ENCODE measurements at regions not wholly inside any gene's neighbourhood (a gene's known extent, or its start where the extent isn't known, plus 50 kb on each side); places are given as distances from the start of the nearest gene placed in this dataset.

DNA sequence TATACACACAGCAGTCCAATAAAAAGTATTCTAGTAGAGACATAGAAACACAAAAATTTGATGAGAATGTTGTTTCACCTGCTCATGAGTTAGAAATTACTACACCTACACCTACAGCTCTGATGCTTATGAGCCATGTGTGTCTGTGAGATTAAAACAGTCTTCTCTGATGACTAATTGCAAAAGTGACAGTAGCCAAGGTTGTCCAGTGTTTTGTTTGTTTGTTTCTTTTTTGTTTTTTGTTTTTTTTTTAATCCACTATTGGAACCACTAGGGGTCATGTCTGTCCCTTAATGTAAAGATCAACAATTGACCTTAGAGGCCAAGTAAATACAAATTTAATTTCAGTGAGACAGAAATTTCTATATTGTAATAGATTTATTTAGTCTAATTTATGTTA, 423.1 kb downstream of the TEX13C start:
- no peaks in the 10 kb centered on the region for H3K4me1 ChIP-seq (ENCODE audit: control insufficient read depth, insufficient read depth, low read length)
- no peak overlapping the region for H3K4me3 Mint-ChIP-seq
- TF ChIP-seq, protein P1, sequence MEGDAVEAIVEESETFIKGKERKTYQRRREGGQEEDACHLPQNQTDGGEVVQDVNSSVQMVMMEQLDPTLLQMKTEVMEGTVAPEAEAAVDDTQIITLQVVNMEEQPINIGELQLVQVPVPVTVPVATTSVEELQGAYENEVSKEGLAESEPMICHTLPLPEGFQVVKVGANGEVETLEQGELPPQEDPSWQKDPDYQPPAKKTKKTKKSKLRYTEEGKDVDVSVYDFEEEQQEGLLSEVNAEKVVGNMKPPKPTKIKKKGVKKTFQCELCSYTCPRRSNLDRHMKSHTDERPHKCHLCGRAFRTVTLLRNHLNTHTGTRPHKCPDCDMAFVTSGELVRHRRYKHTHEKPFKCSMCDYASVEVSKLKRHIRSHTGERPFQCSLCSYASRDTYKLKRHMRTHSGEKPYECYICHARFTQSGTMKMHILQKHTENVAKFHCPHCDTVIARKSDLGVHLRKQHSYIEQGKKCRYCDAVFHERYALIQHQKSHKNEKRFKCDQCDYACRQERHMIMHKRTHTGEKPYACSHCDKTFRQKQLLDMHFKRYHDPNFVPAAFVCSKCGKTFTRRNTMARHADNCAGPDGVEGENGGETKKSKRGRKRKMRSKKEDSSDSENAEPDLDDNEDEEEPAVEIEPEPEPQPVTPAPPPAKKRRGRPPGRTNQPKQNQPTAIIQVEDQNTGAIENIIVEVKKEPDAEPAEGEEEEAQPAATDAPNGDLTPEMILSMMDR (conservative IDR thresholded peaks at IDR 0.05) = peak; percentile 55
- H3K4me1 Mint-ChIP-seq = no peaks in the 10 kb centered on the region
- H3K9me3 Mint-ChIP-seq = no peaks in the 10 kb centered on the region
- H3K36me3 ChIP-seq (ENCODE audit: control insufficient read depth, insufficient read depth, low read length) = no peaks in the 10 kb centered on the region
- no peak overlapping the region for H3K4me3 ChIP-seq (ENCODE audit: low read length)
- H3K27ac ChIP-seq (ENCODE audit: low read depth, low read length) = no peak overlapping the region
- H3K27me3 Mint-ChIP-seq (ENCODE audit: insufficient read depth) = no peaks in the 10 kb centered on the region
- H3K9me3 ChIP-seq (ENCODE audit: control insufficient read depth, low read length) = no peaks in the 10 kb centered on the region
- H3K9ac ChIP-seq (ENCODE audit: extremely low read depth, low read length, poor library complexity, severe bottlenecking) = no peak overlapping the region
- DNase-seq = no peak
- no peaks in the 10 kb centered on the region for H3K27me3 ChIP-seq (ENCODE audit: control insufficient read depth, insufficient read depth, low read length, poor library complexity, severe bottlenecking)
- no peaks in the 10 kb centered on the region for H3K36me3 Mint-ChIP-seq (ENCODE audit: low read depth)
- H3K27ac Mint-ChIP-seq = no peak overlapping the region

GRCh38 chrX:125744914-125745313, 421.2 kb downstream of the DCAF12L2 start:
- H3K4me3 ChIP-seq (ENCODE audit: low read length) = no peak overlapping the region
- no peaks in the 10 kb centered on the region for H3K36me3 ChIP-seq (ENCODE audit: control insufficient read depth, insufficient read depth, low read length)
- H3K27ac ChIP-seq (ENCODE audit: low read depth, low read length) = no peak overlapping the region
- H3K9ac ChIP-seq (ENCODE audit: extremely low read depth, low read length, poor library complexity, severe bottlenecking) = no peak overlapping the region
- no peaks in the 10 kb centered on the region for H3K27me3 ChIP-seq (ENCODE audit: control insufficient read depth, insufficient read depth, low read length, poor library complexity, severe bottlenecking)
- TF ChIP-seq, protein P1 (conservative IDR thresholded peaks at IDR 0.05) = peak; percentile 65
- no peaks in the 10 kb centered on the region for H3K9me3 Mint-ChIP-seq
- H3K36me3 Mint-ChIP-seq (ENCODE audit: low read depth) = no peaks in the 10 kb centered on the region
- H3K27me3 Mint-ChIP-seq (ENCODE audit: insufficient read depth) = no peaks in the 10 kb centered on the region
- 95% methylated on average over 1 of the region's 3 CpGs; no CpG with 5 or more reads in 1 of the 2 experiments for WGBS, 2 experiments (ENCODE audit: insufficient coverage in 1 of 2, insufficient read length in 1 of 2)
- no peaks in the 10 kb centered on the region for H3K9me3 ChIP-seq (ENCODE audit: control insufficient read depth, low read length)
- DNase-seq = no peak
- no peaks in the 10 kb centered on the region for H3K4me1 Mint-ChIP-seq
- no peak overlapping the region for H3K27ac Mint-ChIP-seq
- H3K4me3 Mint-ChIP-seq = no peak overlapping the region
- H3K4me1 ChIP-seq (ENCODE audit: control insufficient read depth, insufficient read depth, low read length) = no peaks in the 10 kb centered on the region

DNA sequence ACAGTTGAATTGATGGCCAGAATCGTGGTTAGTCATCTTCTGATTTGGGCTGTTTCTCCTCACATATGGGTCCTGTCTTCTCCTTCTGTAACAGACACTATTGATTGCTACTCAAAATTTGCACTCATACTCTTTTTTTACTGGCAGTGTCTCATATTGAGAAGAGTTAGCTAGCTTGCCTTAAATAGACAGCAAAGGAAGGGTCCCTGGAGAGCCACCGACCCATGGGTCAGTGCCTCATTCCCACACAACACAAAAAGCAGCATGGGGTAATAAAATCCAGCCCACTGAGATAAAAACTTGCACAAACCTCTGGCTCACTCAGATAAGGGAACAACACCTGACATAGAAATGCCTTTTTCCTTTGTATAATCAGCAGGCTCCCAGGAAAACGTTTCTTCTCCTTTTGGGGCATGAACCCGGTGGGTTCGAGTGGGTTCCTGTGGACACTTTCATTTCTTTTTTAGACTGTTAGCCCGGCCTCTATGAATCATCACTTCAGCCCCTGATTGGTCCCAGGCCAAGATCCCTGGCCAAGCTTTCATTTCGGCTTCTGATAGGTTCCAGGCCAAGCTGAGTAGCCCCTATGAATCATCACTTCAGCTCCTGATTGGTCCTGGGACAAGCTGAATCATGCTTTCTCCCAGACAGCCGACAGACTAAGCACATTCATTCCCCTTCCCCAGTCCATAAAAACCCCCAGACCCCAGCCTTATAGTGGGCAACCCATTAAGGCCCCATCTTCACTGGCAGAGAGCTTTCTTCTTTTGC, 408.1 kb downstream of the DCAF12L2 start:
- Mint-ChIP-seq H3K36me3 (ENCODE audit: low read depth) (no peaks in the 10 kb centered on the region), H3K9me3 (peaks cover 22% of the 10 kb centered on the region), H3K4me1 (no peaks in the 10 kb centered on the region), H3K27ac (no peak overlapping the region), H3K4me3 (no peak overlapping the region), H3K27me3 (ENCODE audit: insufficient read depth) (no peaks in the 10 kb centered on the region)
- H3K9ac ChIP-seq (ENCODE audit: extremely low read depth, low read length, poor library complexity, severe bottlenecking) = no peak overlapping the region
- TF ChIP-seq, protein P1 (conservative IDR thresholded peaks at IDR 0.05) = no peak
- H3K4me3 ChIP-seq (ENCODE audit: low read length) = no peak overlapping the region
- no peaks in the 10 kb centered on the region for H3K4me1 ChIP-seq (ENCODE audit: control insufficient read depth, insufficient read depth, low read length)
- 77 to 95% methylated on average over 4 to 7 of the region's 8 CpGs for WGBS, 2 experiments (ENCODE audit: insufficient coverage in 1 of 2, insufficient read length in 1 of 2)
- H3K27ac ChIP-seq (ENCODE audit: low read depth, low read length) = no peak overlapping the region
- H3K27me3 ChIP-seq (ENCODE audit: control insufficient read depth, insufficient read depth, low read length, poor library complexity, severe bottlenecking) = no peaks in the 10 kb centered on the region
- DNase-seq = no peak
- no peaks in the 10 kb centered on the region for H3K36me3 ChIP-seq (ENCODE audit: control insufficient read depth, insufficient read depth, low read length)
- H3K9me3 ChIP-seq (ENCODE audit: control insufficient read depth, low read length) = peaks cover 2% of the 10 kb centered on the region

All from endodermal cell (in vitro differentiated cells).